HG02588 (cell line): ENCODE measurements at regions not wholly inside any gene's neighbourhood (a gene's known extent, or its start where the extent isn't known, plus 50 kb on each side); places are given as distances from the start of the nearest gene placed in this dataset.
"Not testable (repeated sequence)": the region's sequence is repeated elsewhere in the genome, so short reads cannot be mapped to it uniquely, and the experiment has no call there.

ENCODE experiments used
- ATAC-seq: cut with Tn5 transposase; IDR thresholded peaks from one replicate; pipeline ENCODE4 v1.9.1; 2021; ENCODE audit warnings: mild to moderate bottlenecking, moderate library complexity; ENCODE audit not compliant: unreplicated experiment

DNA sequence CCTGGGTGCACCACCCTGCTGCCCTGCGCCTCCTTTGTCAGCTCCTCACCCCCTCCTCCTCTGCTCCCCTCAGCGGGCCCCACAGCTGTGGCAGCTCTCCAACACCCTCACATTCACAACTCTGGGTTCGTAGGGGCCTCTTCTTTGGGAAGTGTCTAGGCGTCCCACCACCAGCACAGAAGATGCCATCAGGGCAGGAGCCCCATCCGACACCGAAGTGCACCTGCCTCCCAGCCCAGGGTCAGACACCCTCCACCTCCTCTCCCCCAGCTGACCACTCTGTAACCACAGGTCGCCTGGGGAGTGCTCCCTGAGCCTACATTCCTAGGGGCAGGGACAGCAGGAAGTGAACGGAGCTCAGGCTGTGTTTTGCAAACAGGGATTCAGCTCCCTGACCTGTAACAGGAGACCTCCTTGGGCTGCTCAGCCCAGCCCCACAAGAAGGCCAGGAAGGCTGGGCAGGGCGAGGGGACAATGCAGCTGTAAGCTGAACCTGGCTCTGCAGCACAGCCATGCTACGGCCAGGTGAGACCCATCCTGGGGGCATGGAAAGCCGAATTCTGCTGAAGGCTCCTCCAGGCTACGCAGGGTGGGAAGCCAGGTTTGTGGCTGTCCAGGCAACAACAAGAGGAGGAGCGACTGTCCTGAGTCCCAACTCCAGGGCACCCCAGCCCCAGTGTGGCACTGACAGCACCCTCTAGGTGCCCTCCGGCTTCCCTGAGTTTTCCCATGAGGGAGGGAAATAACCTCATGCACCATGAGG, 269.0 kb downstream of the GOLGA6L6 start:
- no peak for ATAC-seq

DNA sequence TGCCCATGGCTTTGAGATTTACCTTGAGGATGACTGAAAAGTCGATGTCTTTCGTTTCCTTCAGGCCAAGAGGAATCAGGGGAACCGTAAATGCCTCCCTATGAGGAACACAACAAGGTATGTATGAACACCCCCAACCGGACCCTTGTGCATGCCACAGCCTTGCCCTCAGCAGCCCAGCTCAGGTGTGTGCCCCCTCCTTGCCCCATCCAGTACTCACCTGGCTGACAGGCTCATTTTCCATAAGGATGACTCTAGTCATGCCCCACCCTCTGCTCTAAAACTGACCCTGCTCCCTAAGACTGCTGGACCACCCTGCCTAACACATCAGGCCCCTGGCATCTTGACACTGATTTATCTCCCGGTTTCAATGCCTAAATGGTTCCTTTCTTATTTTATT, 270.0 kb downstream of the GOLGA6L6 start:
- ATAC-seq: no peak

GRCh38 chr15:20269956-20270355, 271.6 kb downstream of the GOLGA6L6 start:
- not testable (repeated sequence) for ATAC-seq

DNA sequence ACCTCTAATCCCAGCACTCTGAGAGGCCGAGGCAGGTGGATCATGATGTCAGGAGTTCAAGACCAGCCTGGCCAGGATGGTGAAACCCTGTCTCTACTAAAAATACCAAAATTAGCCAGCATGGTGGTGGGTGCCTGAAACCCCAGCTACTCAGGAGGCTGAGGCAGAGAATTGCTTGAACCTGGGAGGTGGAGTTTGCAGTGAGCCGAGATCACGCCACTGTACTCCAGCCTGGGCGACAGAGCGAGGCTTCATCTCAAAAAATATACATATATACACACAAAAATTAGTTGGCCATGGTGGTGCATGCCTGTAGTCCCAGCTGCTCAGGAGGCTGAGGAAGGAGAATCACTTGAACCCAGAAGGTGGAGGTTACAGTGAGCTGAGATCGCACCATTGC, 273.6 kb downstream of the GOLGA6L6 start:
- not testable (repeated sequence) for ATAC-seq

DNA sequence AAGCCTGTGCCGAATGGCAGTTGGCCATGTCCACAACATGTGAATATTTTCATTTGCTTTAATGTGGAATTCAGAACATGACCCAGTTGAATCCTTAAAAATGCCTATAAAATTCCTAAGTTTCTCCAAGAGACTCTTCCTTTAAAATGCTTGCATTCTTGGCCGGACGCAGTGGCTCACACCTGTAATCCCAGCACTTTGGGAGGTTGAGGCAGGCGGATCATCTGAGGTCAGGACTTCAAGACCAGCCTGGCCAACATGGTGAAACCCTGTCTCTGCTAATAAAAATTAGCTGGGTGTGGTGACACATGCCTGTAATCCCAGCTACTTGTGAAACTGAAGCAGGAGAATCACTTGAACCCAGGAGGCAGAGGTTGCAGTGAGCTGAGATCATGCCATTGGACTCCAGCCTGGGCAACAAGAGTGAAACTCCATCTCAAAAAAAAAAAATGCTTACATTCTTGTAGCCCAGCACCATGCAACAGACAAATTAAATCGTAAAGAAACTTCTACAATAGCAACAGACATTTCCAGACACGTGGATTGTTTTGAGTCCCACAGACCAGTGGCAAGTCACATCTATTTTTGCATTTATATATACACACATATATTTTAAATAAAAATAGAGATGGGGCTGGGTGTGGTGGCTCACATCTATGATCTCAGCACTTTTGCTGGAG, 274.4 kb downstream of the GOLGA6L6 start:
- ATAC-seq: not testable (repeated sequence)

DNA sequence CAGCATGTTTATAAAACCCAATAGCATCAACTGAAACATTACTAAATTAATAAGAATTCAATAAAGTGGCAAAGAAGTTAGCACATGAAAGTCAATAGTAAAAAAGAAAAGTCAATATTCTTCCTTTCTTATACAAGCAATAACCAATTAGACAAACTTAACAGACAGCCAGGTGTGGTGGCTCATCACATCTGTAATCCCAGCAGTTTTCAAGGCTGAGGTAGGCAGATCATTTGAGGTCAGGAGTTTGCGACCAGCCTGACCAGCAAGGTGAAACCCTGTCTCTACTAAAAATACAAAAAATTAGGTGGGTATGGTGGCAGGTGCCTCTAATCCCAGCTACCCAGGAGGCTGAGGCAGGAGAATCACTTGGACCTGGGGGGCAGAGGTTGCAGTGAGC, 275.9 kb downstream of the GOLGA6L6 start:
- ATAC-seq: not testable (repeated sequence)

- ATAC-seq: not testable (repeated sequence)
Observed at GRCh38 chr15:20261321-20262280, 280.0 kb downstream of the GOLGA6L6 start.

- ATAC-seq: not testable (repeated sequence)
Observed at GRCh38 chr15:20260650-20261049, 280.9 kb downstream of the GOLGA6L6 start.

- ATAC-seq: not testable (repeated sequence)
Observed at GRCh38 chr15:20259559-20260190, 281.9 kb downstream of the GOLGA6L6 start.

DNA sequence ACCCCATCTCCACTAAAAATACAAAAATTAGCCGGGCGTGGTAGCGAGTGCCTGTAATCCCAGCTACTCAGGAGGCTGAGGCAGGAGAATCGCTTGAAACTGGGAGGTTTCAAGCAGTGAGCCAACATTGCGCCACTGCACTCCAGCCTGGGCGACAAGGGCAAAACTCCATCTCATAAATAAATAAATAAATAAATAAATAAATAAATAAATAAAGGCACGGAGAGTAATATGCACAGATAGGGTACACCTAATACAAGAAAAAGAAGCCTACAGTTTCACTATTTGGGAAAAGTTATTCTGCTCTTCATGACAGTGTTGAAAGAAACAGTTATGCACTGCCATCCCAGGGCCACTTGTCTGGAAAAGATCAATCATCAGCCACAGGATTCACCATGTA, 285.2 kb downstream of the GOLGA6L6 start:
- ATAC-seq: not testable (repeated sequence)

- not testable (repeated sequence) for ATAC-seq
Observed at GRCh38 chr15:20255641-20256040, 286.0 kb downstream of the GOLGA6L6 start.

- ATAC-seq: not testable (repeated sequence)
Observed at GRCh38 chr15:20253047-20253615, 288.5 kb downstream of the GOLGA6L6 start.

DNA sequence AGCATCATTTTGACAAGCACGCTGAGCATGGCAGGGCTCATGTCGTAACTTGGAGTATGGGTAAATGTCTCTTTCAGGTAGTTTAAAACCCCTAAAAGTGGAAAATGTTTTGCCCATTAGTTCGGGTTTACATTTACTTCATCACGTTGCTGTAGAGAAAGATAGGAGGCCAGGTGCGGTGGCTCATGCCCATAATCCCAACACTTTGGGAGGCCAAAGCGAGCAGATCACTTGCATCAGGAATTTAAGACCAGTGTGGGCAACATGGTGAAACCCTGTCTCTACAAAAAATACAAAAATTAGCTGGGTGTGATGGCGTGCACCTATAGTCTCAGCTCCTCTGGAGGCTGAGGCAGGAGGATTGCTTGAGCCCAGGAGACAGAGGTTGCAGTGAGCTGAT, 289.6 kb downstream of the GOLGA6L6 start:
- ATAC-seq: not testable (repeated sequence)

DNA sequence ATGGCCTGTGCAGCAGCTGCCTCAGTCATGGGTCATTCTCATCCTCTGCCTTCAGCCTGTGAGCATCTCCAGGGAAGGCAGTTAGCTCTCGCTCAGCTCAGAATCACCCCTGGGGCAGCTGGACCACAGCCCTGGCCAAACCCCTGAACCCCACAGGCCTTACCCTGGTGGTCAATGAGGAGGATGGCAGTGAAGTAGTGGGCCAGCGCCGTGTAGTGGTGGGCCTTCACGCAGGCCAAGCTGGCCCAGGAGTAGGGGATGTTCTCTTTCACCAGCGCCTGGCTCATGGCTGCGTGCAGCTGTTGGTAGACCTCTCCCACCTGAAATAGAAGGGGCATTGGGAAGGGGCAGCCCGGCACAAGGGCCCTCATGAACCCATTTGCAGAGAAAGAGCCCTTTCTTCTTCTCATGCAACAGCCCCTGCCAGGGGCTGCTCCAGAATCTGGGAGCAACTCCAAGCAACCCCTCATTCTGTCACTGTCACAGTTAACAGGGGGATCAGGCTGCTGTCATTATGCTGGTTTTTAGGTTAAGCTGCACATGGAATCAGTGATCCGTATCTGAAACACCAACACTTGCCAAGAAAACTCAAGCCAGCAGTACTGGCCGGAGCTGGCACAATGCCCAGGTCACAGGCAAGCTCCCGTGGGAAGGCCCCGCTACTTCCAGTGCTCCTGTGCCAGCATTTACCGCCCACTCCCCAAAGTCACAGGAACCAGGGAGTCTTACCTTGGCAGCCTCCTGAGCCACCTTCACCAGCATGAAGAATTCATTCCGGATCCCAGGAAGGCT, 290.2 kb downstream of the GOLGA6L6 start:
- ATAC-seq: not testable (repeated sequence)

DNA sequence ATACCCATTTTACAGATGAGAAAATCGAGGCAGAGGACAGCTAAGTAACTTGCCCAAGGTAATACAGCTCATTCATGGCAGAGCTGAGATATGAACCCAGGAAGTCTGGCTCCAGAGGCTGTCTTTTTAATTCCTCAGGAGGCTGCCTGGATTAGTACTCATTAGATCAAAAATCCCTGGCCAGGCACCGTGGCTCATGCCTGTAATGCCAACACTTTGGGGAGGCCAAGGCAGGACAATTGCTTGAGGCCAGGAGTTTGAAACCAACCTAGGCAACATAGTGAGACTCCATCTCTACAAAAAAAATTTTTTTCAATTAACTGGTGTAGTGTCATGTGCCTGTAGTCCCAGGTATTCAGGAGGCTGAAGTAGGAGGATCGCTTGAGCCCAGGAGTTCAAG, 291.4 kb downstream of the GOLGA6L6 start:
- ATAC-seq: not testable (repeated sequence)

DNA sequence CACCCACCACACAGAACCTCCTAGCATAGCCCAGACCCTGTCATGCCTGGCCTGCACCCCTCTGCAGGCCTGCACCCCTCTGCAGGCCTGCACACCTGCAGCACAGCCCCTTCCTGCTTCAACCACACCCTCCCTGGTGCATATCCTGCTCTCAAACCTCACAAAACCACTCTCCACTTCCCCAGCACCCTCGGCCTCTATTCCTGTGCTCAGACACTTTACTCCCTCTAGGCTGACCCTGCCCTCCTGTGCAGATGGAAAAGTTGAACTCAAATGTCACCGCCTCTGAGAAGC, 292.0 kb downstream of the GOLGA6L6 start:
- ATAC-seq: not testable (repeated sequence)

GRCh38 chr15:20248434-20248833, 293.2 kb downstream of the GOLGA6L6 start:
- ATAC-seq: not testable (repeated sequence)

DNA sequence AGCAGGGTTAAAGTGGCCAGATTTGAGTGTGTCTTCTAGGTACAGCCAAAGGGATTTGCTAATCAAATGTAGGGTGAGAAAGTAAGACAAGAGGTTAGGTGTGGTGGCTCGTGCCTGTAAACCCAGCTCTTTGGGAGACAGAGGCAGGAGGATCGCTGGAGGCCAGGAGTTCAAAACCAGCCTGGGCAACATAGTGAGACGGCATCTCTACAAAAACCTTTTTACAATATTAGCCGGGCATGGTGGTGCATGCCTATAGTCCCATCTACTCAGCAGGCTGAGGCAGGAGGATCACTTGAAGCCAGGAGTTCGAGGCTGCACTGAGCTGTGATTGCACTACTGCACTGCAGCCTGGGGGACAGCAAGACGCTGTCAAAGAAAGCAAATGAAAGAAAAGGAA, 294.5 kb downstream of the GOLGA6L6 start:
- ATAC-seq: not testable (repeated sequence)

DNA sequence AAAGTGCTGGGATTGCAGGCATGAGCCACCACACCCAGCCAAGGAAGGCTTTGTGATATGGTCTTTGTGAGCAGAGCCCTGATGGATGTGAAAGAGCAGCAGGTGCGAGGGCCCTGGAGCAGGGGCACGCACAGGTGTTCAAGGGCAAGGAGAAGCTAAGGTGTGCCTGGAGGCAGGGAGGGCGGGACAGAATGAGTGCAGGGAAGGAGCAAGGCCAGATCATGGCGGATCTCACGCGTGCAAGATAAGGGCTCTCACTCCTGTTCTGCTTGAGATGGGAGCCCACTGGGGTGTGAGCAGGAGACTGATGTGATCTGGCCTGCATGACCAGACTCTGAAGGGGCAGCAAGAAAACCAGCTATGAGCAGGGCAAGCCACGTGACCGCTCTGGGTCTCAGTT, 295.0 kb downstream of the GOLGA6L6 start:
- ATAC-seq: not testable (repeated sequence)

- not testable (repeated sequence) for ATAC-seq
Observed at GRCh38 chr15:20245856-20246255, 295.7 kb downstream of the GOLGA6L6 start.
